Memory B cell (primary cell): ENCODE measurements at regions not wholly inside any gene's neighbourhood (a gene's known extent, or its start where the extent isn't known, plus 50 kb on each side); places are given as distances from the start of the nearest gene placed in this dataset.

Source experiments
- ATAC-seq: fragments of 150-1000 bp; cut with Tn5 transposase; 2 replicates; pipeline ENCODE4 v1.10.0; 2021; ENCODE audit warnings: low read depth, mild to moderate bottlenecking, moderate library complexity
- DNase-seq, 2 donors: peaks; one replicate each; pipeline ENCODE4 v3.0.0; 2022; ENCODE audit warnings: low spot score in 2 of 2
- H3K27ac Mint-ChIP-seq: one replicate; pipeline ENCODE4 v1.8.0; 2022; ENCODE audit warnings: mild to moderate bottlenecking, moderate library complexity, mixed read lengths
- H3K27me3 Mint-ChIP-seq: one replicate; pipeline ENCODE4 v1.8.0; 2022; ENCODE audit warnings: mixed read lengths
- H3K36me3 Mint-ChIP-seq: one replicate; pipeline ENCODE4 v1.8.0; 2022; ENCODE audit warnings: mild to moderate bottlenecking, mixed read lengths
- H3K4me1 Mint-ChIP-seq: one replicate; pipeline ENCODE4 v1.8.0; 2022; ENCODE audit warnings: mixed read lengths
- H3K4me3 Mint-ChIP-seq: one replicate; pipeline ENCODE4 v1.8.0; 2022; ENCODE audit warnings: mild to moderate bottlenecking, moderate library complexity, mixed read lengths
- H3K9me3 Mint-ChIP-seq: one replicate; pipeline ENCODE4 v1.8.0; 2022; ENCODE audit warnings: mixed read lengths

- ATAC-seq (no peak), DNase-seq (no peak)
- Mint-ChIP-seq H3K4me3 (no peak overlapping the region), H3K27me3 (peaks cover 3% of the 10 kb centered on the region), H3K36me3 (no peaks in the 10 kb centered on the region), H3K27ac (no peak overlapping the region), H3K9me3 (peaks cover 3% of the 10 kb centered on the region), H3K4me1 (no peaks in the 10 kb centered on the region)
Observed at GRCh38 chr20:22268675-22269074, 315.7 kb downstream of the FOXA2 start.

- Mint-ChIP-seq H3K27me3 (no peaks in the 10 kb centered on the region), H3K27ac (no peak overlapping the region), H3K4me3 (no peak overlapping the region), H3K36me3 (no peaks in the 10 kb centered on the region), H3K4me1 (no peaks in the 10 kb centered on the region), H3K9me3 (peaks cover 5% of the 10 kb centered on the region)
- DNase-seq (no peak), ATAC-seq (no peak)
Observed at GRCh38 chr20:22264917-22265316, 319.5 kb downstream of the FOXA2 start.

- Mint-ChIP-seq H3K27me3 (no peaks in the 10 kb centered on the region), H3K27ac (no peak overlapping the region), H3K4me3 (no peak overlapping the region), H3K4me1 (no peaks in the 10 kb centered on the region), H3K9me3 (peaks cover 3% of the 10 kb centered on the region), H3K36me3 (no peaks in the 10 kb centered on the region)
- ATAC-seq: no peak
- no peak for DNase-seq
Observed at GRCh38 chr20:22260506-22260905, 323.9 kb downstream of the FOXA2 start.

- DNase-seq: no peak
- ATAC-seq: no peak
- H3K4me1 Mint-ChIP-seq: no peaks in the 10 kb centered on the region
- no peaks in the 10 kb centered on the region for H3K36me3 Mint-ChIP-seq
- no peak overlapping the region for H3K4me3 Mint-ChIP-seq
- no peak overlapping the region for H3K27ac Mint-ChIP-seq
- H3K27me3 Mint-ChIP-seq: no peaks in the 10 kb centered on the region
- peaks cover 3% of the 10 kb centered on the region for H3K9me3 Mint-ChIP-seq
Observed at GRCh38 chr20:22257912-22258311, 326.5 kb downstream of the FOXA2 start.

- no peak overlapping the region for H3K27ac Mint-ChIP-seq
- no peak overlapping the region for H3K4me3 Mint-ChIP-seq
- DNase-seq (no peak), ATAC-seq (no peak)
- no peaks in the 10 kb centered on the region for H3K4me1 Mint-ChIP-seq
- H3K36me3 Mint-ChIP-seq: no peaks in the 10 kb centered on the region
- H3K27me3 Mint-ChIP-seq: no peaks in the 10 kb centered on the region
- H3K9me3 Mint-ChIP-seq: no peaks in the 10 kb centered on the region
Observed at GRCh38 chr20:22248051-22248667, 336.2 kb downstream of the FOXA2 start.

- H3K27ac Mint-ChIP-seq: no peak overlapping the region
- ATAC-seq (no peak), DNase-seq (no peak)
- H3K4me3 Mint-ChIP-seq: no peak overlapping the region
- H3K36me3 Mint-ChIP-seq: no peaks in the 10 kb centered on the region
- no peaks in the 10 kb centered on the region for H3K27me3 Mint-ChIP-seq
- H3K4me1 Mint-ChIP-seq: no peaks in the 10 kb centered on the region
- H3K9me3 Mint-ChIP-seq: peaks cover 2% of the 10 kb centered on the region
Observed at GRCh38 chr20:22245139-22245538, 339.2 kb downstream of the FOXA2 start.

- H3K27ac Mint-ChIP-seq: no peak overlapping the region
- no peak for ATAC-seq
- no peaks in the 10 kb centered on the region for H3K4me1 Mint-ChIP-seq
- H3K9me3 Mint-ChIP-seq: peaks cover 2% of the 10 kb centered on the region
- DNase-seq: no peak
- H3K4me3 Mint-ChIP-seq: no peak overlapping the region
- H3K27me3 Mint-ChIP-seq: no peaks in the 10 kb centered on the region
- H3K36me3 Mint-ChIP-seq: no peaks in the 10 kb centered on the region
Observed at GRCh38 chr20:22243067-22243466, 341.3 kb downstream of the FOXA2 start.

- Mint-ChIP-seq H3K4me3 (no peak overlapping the region), H3K9me3 (peaks cover 5% of the 10 kb centered on the region), H3K27ac (no peak overlapping the region), H3K4me1 (no peaks in the 10 kb centered on the region), H3K36me3 (no peaks in the 10 kb centered on the region), H3K27me3 (no peaks in the 10 kb centered on the region)
- no peak for ATAC-seq
- DNase-seq: no peak
Observed at GRCh38 chr20:22241609-22242008, 342.8 kb downstream of the FOXA2 start.

GRCh38 chr20:22232923-22233322 is 351.4 kb downstream of the FOXA2 start:
- Mint-ChIP-seq H3K27me3 (no peaks in the 10 kb centered on the region), H3K27ac (no peak overlapping the region)

GRCh38 chr20:22232473-22232872 is 351.9 kb downstream of the FOXA2 start:
- Mint-ChIP-seq H3K4me3 (no peak overlapping the region), H3K27me3 (no peaks in the 10 kb centered on the region), H3K27ac (no peak overlapping the region), H3K9me3 (no peaks in the 10 kb centered on the region), H3K36me3 (no peaks in the 10 kb centered on the region), H3K4me1 (no peaks in the 10 kb centered on the region)
- ATAC-seq (no peak), DNase-seq (no peak)

More at GRCh38 chr20:22232923-22233322, 351.4 kb downstream of the FOXA2 start:
- Mint-ChIP-seq H3K36me3 (no peaks in the 10 kb centered on the region), H3K9me3 (peaks cover 2% of the 10 kb centered on the region), H3K4me1 (no peaks in the 10 kb centered on the region), H3K4me3 (no peak overlapping the region)
- ATAC-seq: no peak
- no peak for DNase-seq

- ATAC-seq (no peak), DNase-seq (no peak)
- Mint-ChIP-seq H3K27me3 (no peaks in the 10 kb centered on the region), H3K4me1 (no peaks in the 10 kb centered on the region), H3K36me3 (no peaks in the 10 kb centered on the region), H3K9me3 (no peaks in the 10 kb centered on the region), H3K27ac (no peak overlapping the region), H3K4me3 (no peak overlapping the region)
Observed at GRCh38 chr20:22226849-22227700, 357.3 kb downstream of the FOXA2 start.

- Mint-ChIP-seq H3K27ac (no peak overlapping the region), H3K4me3 (no peak overlapping the region), H3K27me3 (no peaks in the 10 kb centered on the region), H3K36me3 (no peaks in the 10 kb centered on the region), H3K4me1 (no peaks in the 10 kb centered on the region), H3K9me3 (no peaks in the 10 kb centered on the region)
- DNase-seq (no peak), ATAC-seq (no peak)
Observed at GRCh38 chr20:22223236-22223635, 361.1 kb downstream of the FOXA2 start.

GRCh38 chr20:22217712-22218352 is 366.5 kb downstream of the FOXA2 start:
- Mint-ChIP-seq H3K9me3 (peaks cover 7% of the 10 kb centered on the region), H3K4me3 (no peak overlapping the region), H3K27ac (no peak overlapping the region), H3K27me3 (no peaks in the 10 kb centered on the region), H3K36me3 (no peaks in the 10 kb centered on the region), H3K4me1 (peaks cover 3% of the 10 kb centered on the region)
- DNase-seq (no peak), ATAC-seq (no peak)

GRCh38 chr20:22216984-22217383 is 367.4 kb downstream of the FOXA2 start:
- H3K4me1 Mint-ChIP-seq: peaks cover 3% of the 10 kb centered on the region
- DNase-seq (no peak), ATAC-seq (no peak)
- H3K27ac Mint-ChIP-seq: no peak overlapping the region
- H3K27me3 Mint-ChIP-seq: no peaks in the 10 kb centered on the region
- H3K4me3 Mint-ChIP-seq: no peak overlapping the region
- no peaks in the 10 kb centered on the region for H3K36me3 Mint-ChIP-seq
- H3K9me3 Mint-ChIP-seq: peaks cover 9% of the 10 kb centered on the region
